ENCODE measurements at regions not wholly inside any gene's neighbourhood (a gene's known extent, or its start where the extent isn't known, plus 50 kb on each side); places are given as distances from the start of the nearest gene placed in this dataset.

DNA sequence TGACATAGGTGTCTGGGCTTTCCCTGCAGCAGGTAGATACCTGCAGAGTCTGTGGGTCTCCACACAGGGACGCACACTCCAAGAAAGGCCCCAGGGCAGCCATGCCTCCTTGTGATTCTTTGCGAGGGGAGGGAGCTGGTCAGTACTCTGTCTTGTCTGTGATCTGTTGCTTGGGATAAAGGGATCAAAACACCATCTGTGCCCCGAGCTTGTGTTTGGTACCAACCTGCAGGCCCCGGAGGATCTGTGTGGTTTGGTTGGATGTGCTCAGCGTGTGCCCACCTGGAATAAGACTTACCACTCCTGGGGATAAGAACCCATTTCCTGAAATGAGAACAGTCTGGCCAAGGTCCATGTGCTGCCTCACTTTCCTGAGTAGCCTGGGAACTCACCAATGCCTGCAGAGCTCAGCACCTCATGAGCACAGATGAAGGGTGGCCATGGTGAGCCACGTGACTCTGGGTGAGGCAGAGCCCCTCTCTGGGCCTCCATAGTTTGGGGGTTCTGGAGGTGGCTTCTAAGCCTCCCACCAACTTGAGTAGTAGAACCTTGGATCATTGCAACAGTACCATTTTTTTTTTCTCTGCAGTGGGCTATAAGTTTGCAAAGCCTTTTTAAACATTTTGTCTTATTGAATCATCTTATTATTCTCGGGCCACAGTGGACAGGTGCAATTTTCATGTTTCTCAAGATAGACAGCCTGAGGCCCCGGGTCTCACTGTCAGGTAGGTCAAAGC, 134.8 kb downstream of the DDX1 start:
- Histone ChIP-seq H3K4me2 (no peak overlapping the region), H3K4me1 (ENCODE audit: low read depth, poor library complexity, severe bottlenecking) (peaks cover 3% of the 10 kb centered on the region), H4K20me1 (ENCODE audit: insufficient read depth) (no peaks in the 10 kb centered on the region), H2AFZ (ENCODE audit: low read depth) (no peak overlapping the region), H3K27me3 (ENCODE audit: insufficient read depth, low read depth) (no peaks in the 10 kb centered on the region), H3K79me2 (ENCODE audit: insufficient read depth, low read depth) (no peaks in the 10 kb centered on the region), H3K9ac (no peak overlapping the region), H3K36me3 (ENCODE audit: insufficient read depth) (no peaks in the 10 kb centered on the region), H3K4me3 (IDR thresholded peaks at IDR 0.05; ENCODE audit: insufficient read depth, low read depth, low read length) (no peak overlapping the region), H3K27ac (no peak overlapping the region)
- TF ChIP-seq, protein P1, sequence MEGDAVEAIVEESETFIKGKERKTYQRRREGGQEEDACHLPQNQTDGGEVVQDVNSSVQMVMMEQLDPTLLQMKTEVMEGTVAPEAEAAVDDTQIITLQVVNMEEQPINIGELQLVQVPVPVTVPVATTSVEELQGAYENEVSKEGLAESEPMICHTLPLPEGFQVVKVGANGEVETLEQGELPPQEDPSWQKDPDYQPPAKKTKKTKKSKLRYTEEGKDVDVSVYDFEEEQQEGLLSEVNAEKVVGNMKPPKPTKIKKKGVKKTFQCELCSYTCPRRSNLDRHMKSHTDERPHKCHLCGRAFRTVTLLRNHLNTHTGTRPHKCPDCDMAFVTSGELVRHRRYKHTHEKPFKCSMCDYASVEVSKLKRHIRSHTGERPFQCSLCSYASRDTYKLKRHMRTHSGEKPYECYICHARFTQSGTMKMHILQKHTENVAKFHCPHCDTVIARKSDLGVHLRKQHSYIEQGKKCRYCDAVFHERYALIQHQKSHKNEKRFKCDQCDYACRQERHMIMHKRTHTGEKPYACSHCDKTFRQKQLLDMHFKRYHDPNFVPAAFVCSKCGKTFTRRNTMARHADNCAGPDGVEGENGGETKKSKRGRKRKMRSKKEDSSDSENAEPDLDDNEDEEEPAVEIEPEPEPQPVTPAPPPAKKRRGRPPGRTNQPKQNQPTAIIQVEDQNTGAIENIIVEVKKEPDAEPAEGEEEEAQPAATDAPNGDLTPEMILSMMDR (conservative IDR thresholded peaks at IDR 0.05; ENCODE audit: low read depth, low read length) = no peak

DNA sequence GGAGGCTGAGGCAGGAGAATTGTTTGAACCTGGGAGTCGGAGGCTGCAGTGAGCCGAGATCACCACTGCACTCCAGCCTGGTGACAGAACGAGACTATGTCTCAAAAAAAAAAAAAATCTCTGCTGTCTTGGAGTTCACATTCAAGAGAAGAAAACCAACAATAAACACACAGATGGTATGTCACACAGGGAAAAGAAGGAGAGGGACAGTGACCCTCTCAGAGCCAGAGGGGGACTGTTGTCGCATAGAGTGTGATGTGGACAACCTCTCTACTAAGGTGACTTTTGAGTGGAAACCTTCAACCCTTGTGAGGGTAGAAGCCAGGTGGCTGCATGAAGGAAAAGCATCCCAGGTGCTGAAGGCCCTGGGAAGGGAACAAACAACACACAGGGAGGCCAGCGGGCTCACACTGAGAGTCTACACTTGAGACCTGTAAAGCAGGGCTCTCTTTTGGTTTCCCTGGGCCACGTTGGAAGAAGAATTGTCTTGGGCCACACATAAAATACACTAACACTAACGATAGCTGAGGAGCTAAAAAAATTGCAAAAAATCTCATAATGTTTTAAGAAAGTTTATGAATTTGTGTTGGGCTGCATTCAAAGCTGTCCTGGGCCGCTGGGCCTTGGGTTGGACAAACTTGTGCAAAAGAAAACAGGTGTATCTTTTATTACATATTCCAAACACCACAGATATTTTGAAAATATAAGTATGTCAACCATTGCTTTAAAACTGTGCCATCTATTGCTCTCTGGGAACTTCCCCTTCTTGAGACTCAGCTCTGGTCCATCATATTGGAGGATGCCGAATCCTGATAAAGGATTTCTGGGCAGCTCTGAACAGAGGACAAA, 136.0 kb downstream of the DDX1 start:
- no peaks in the 10 kb centered on the region for H3K36me3 ChIP-seq (ENCODE audit: insufficient read depth)
- no peak overlapping the region for H3K9ac ChIP-seq
- no peak overlapping the region for H3K27ac ChIP-seq
- H4K20me1 ChIP-seq (ENCODE audit: insufficient read depth) = no peaks in the 10 kb centered on the region
- no peak overlapping the region for H2AFZ ChIP-seq (ENCODE audit: low read depth)
- peaks cover 3% of the 10 kb centered on the region for H3K4me1 ChIP-seq (ENCODE audit: low read depth, poor library complexity, severe bottlenecking)
- TF ChIP-seq, protein P1 (conservative IDR thresholded peaks at IDR 0.05; ENCODE audit: low read depth, low read length) = no peak
- no peak overlapping the region for H3K4me2 ChIP-seq
- H3K27me3 ChIP-seq (ENCODE audit: insufficient read depth, low read depth) = no peaks in the 10 kb centered on the region
- no peak overlapping the region for H3K4me3 ChIP-seq (IDR thresholded peaks at IDR 0.05; ENCODE audit: insufficient read depth, low read depth, low read length)
- H3K79me2 ChIP-seq (ENCODE audit: insufficient read depth, low read depth) = no peaks in the 10 kb centered on the region

DNA sequence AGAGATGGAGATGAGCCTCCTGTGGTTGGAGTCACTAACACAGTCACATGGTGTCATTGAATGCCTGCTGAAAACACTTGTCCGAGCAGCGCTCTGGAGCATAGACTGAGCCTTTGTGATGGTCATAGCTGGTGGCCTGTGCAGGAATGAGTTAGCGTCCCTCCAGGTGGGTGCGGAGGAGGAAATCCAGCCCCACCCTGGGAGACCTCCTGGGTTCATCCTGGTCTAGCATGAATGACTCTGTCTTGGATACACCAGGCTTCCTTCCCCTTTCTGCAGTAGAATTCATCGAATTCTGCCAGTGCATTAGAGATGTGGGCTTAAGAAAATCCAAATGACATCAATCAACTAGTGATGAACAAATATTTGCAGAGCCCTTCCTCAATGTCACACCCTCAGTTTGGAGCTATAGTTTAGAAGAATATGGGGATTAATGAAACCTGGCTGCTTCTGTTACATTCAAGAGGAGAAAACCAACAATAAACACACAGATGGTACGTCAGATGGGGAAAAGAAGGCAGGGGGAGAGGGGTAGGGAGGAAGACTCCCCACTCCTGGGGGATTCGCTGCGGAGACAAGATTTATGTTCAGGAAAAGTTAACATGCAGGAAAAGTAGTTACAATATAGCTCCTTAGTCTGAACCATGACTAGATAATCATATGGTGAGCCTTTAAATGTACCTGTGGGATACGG, 136.7 kb downstream of the DDX1 start:
- Histone ChIP-seq H3K79me2 (ENCODE audit: insufficient read depth, low read depth) (no peaks in the 10 kb centered on the region), H3K4me1 (ENCODE audit: low read depth, poor library complexity, severe bottlenecking) (peaks cover 3% of the 10 kb centered on the region), H3K4me3 (IDR thresholded peaks at IDR 0.05; ENCODE audit: insufficient read depth, low read depth, low read length) (no peak overlapping the region), H3K9ac (no peak overlapping the region), H4K20me1 (ENCODE audit: insufficient read depth) (no peaks in the 10 kb centered on the region), H2AFZ (ENCODE audit: low read depth) (no peak overlapping the region), H3K36me3 (ENCODE audit: insufficient read depth) (no peaks in the 10 kb centered on the region), H3K27me3 (ENCODE audit: insufficient read depth, low read depth) (no peaks in the 10 kb centered on the region), H3K4me2 (no peak overlapping the region), H3K27ac (no peak overlapping the region)
- TF ChIP-seq, protein P1 (conservative IDR thresholded peaks at IDR 0.05; ENCODE audit: low read depth, low read length) = no peak

DNA sequence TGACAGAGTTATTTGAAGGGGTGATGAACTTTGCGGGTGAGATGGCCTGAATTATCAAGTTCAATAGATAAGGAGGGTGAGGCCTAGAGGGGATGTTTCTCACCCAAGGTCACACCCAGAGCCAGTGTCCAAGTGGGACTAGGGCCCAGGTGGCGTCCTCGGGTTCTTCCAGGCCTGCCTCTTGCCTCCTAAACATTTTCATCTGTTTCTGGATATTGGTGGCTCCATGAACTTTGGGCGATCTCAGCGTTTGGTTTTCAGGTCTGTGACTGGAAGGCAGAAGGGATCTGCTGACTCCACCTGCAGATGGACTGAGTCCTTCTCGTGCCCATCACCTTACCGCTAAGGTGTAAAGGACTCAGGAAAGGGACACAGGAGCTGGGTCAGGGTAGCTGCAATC, 137.3 kb downstream of the DDX1 start:
- H2AFZ ChIP-seq (ENCODE audit: low read depth) = no peak overlapping the region
- peaks cover 3% of the 10 kb centered on the region for H3K4me1 ChIP-seq (ENCODE audit: low read depth, poor library complexity, severe bottlenecking)
- no peak overlapping the region for H3K9ac ChIP-seq
- H3K4me2 ChIP-seq = no peak overlapping the region
- H3K27ac ChIP-seq = no peak overlapping the region
- H3K4me3 ChIP-seq (IDR thresholded peaks at IDR 0.05; ENCODE audit: insufficient read depth, low read depth, low read length) = no peak overlapping the region
- H3K36me3 ChIP-seq (ENCODE audit: insufficient read depth) = no peaks in the 10 kb centered on the region
- no peaks in the 10 kb centered on the region for H4K20me1 ChIP-seq (ENCODE audit: insufficient read depth)
- TF ChIP-seq, protein P1 (conservative IDR thresholded peaks at IDR 0.05; ENCODE audit: low read depth, low read length) = no peak
- H3K79me2 ChIP-seq (ENCODE audit: insufficient read depth, low read depth) = no peaks in the 10 kb centered on the region
- no peaks in the 10 kb centered on the region for H3K27me3 ChIP-seq (ENCODE audit: insufficient read depth, low read depth)

Data from KMS-11 (cell line).